PFSK-1 (cell line): ENCODE measurements at regions not wholly inside any gene's neighbourhood (a gene's known extent, or its start where the extent isn't known, plus 50 kb on each side); places are given as distances from the start of the nearest gene placed in this dataset.

Experiments used
- POLR2AphosphoS5 ChIP-seq: IDR thresholded peaks from 2 replicates; pipeline ENCODE4 v1.6.1; 2012; ENCODE audit warnings: low read depth, mild to moderate bottlenecking, control low read depth, low read length, moderate library complexity
- REST ChIP-seq, 2 experiments: IDR thresholded peaks; 2 replicates each; pipeline versions ENCODE4 v1.6.1 to v1.8.0; 2011 to 2012; ENCODE audit warnings: low read depth in 2 of 2, low read length in 2 of 2, control low read depth in 1 of 2, inconsistent platforms in 1 of 2, mild to moderate bottlenecking in 1 of 2, moderate library complexity in 1 of 2; ENCODE audit not compliant: insufficient read depth in 1 of 2

GRCh38 chr3:5343459-5343858 lies 156.0 kb downstream of the EDEM1 start:
- TF ChIP-seq POLR2AphosphoS5 (no peak), REST (IDR thresholded peaks at IDR 0.05; ENCODE audit: insufficient read depth in 1 of 2, low read depth in 2 of 2, low read length in 2 of 2) (no peak)
